ACHN (cell line): ENCODE measurements at regions not wholly inside any gene's neighbourhood (a gene's known extent, or its start where the extent isn't known, plus 50 kb on each side); places are given as distances from the start of the nearest gene placed in this dataset.

Experiments used
- DNase-seq: peaks from one replicate; pipeline ENCODE4 v3.0.0-alpha.2; 2015
- in situ Hi-C: cut with HindIII; loops from 2 replicates; pipeline ENCODE4 v1.10.0; 2017; ENCODE audit warnings: low sequenced_read_pairs, low pct_ligation_motif_present, low pct_unique_long_range_greater_than_20kb

GRCh38 chr12:124440841-124441381 is 126.5 kb downstream of the NCOR2 start:
- in situ Hi-C loops = no loop called here
- no peak for DNase-seq

- in situ Hi-C loops = no loop called here
- DNase-seq = no peak
Measured at GRCh38 chr12:124440031-124440626, 127.3 kb downstream of the NCOR2 start.

GRCh38 chr12:124438437-124439056 is 128.9 kb downstream of the NCOR2 start:
- DNase-seq = no peak
- in situ Hi-C loops = no loop called here

GRCh38 chr12:124437617-124438436 is 129.6 kb downstream of the NCOR2 start:
- in situ Hi-C loops = no loop called here
- no peak for DNase-seq

- no peak for DNase-seq
- in situ Hi-C loops = no loop called here
Measured at GRCh38 chr12:124437121-124437520, 130.3 kb downstream of the NCOR2 start.

DNA sequence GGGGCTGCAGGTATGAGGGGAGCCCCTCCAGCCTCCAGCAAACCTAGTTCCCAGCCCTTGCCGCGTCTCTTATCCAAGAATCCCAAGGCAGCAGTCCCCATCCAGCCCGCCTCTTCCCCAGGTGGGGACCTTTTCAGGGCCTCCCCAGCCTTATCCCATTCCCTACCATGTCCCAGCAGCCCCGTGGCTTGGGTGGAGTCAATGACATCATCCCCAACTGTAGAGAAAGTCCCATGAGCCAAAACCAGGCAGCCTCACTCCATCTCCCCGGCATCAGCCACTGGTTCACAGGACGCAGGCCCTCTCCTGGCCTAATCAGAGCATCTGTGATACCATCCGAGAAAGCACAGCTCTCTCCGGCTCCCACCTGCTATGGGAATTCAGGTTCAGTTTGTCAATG is 131.0 kb downstream of the NCOR2 start:
- in situ Hi-C loops = no loop called here

GRCh38 chr12:124435806-124436345 is 131.5 kb downstream of the NCOR2 start:
- DNase-seq = no peak
- in situ Hi-C loops = no loop called here

More for the DNA sequence above, 131.0 kb downstream of the NCOR2 start:
- DNase-seq = peak; percentile 13

- DNase-seq = no peak
- in situ Hi-C loops = no loop called here
Measured at GRCh38 chr12:124434951-124435805, 132.2 kb downstream of the NCOR2 start.

DNA sequence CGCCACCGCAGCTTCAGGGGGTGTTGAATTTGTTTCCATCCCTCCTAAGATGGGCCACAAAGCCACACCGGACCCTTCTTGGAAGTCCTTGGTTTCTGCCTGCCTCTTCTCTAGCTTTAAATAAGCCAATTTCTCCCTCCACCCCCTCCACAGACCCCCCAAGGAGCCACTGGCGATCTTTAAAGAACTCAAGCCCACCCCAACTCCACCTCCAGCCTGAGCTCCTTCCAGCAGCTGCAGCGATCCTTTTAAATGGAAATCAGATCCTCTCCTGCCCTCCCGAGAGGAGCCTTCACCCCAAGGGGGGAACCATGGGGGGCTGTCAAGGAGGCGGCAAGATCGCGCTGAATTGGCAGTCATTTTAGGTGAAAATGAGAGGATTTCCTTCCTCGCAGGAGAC is 133.1 kb downstream of the NCOR2 start:
- in situ Hi-C loops = no loop called here
- no peak for DNase-seq

- DNase-seq = no peak
- in situ Hi-C loops = no loop called here
Measured at GRCh38 chr12:124433879-124434278, 133.5 kb downstream of the NCOR2 start.

- DNase-seq = no peak
- in situ Hi-C loops = no loop called here
Measured at GRCh38 chr12:124433147-124433874, 134.1 kb downstream of the NCOR2 start.

GRCh38 chr12:124432376-124432775 is 135.0 kb downstream of the NCOR2 start:
- no peak for DNase-seq
- in situ Hi-C loops = no loop called here

- in situ Hi-C loops = no loop called here
- no peak for DNase-seq
Measured at GRCh38 chr12:124431971-124432370, 135.4 kb downstream of the NCOR2 start.

GRCh38 chr12:124430491-124430890 is 135.6 kb downstream of the RFLNA start:
- in situ Hi-C loops = no loop called here
- DNase-seq = no peak

DNA sequence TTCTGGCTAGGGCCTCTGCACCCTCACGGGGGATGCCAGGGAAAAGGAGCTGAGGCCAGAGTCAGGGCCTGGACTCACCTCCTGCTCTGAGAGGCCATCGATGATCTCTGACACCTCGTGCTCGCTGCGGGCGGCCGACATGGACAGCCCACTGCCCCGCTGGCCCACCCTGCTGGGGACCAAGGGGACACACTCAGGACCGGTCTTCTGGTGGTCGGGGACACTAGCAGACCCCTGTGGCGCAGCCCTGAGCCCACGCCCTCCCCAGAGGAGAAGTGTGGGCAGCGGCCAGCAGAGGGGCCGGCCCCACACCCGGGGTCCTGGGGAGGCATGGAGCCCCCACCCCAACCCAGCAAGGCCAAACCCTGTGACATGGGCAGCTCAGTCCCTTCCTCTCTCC is 134.6 kb downstream of the RFLNA start:
- no peak for DNase-seq
- in situ Hi-C loops = no loop called here

DNA sequence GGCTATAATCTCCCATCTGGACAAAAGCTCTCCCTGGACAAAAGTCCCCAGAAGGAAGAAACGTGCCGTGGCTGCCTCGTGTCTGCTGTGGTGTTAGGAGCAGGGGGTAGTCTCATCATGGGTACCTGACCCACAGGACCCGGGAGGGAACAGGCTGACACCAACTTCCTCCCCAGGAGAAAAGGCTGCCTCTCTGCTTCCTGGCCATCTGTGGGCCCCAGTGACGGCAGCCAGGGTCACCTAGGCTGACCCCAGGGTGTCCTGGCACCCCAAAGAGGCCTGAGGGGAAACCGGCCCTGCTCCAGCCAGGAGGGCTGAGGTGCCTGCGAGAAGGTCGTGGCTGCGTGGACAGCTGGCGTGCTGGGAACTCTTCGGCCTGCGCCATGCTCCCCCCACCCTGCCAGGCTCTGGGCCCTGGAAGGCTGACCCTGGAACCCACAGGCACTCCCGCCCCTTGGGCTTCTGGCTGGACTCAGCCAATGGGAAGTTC is 133.9 kb downstream of the RFLNA start:
- DNase-seq = no peak

GRCh38 chr12:124428136-124428791 is 133.4 kb downstream of the RFLNA start:
- DNase-seq = no peak
- in situ Hi-C loops = no loop called here

More for the DNA sequence above, 133.9 kb downstream of the RFLNA start:
- in situ Hi-C loops = no loop called here
